VCaP (cell line): ENCODE measurements at regions not wholly inside any gene's neighbourhood (a gene's known extent, or its start where the extent isn't known, plus 50 kb on each side); places are given as distances from the start of the nearest gene placed in this dataset.

Experiments used
- H3K27ac ChIP-seq: fragments of 450-650 bp; 2 replicates; pipeline ENCODE4 v1.5.1; 2017
- CTCF ChIP-seq: fragments of 450-650 bp; conservative IDR thresholded peaks from 2 replicates; pipeline ENCODE4 v1.5.1; 2017; ENCODE audit warnings: mild to moderate bottlenecking, moderate library complexity

GRCh38 chr20:11846131-11846530 is 71.6 kb upstream of the BTBD3 start:
- no peak for TF ChIP-seq CTCF
- H3K27ac ChIP-seq = no peak overlapping the region

GRCh38 chr20:11847827-11848226 is 69.9 kb upstream of the BTBD3 start:
- H3K27ac ChIP-seq = no peak overlapping the region
- no peak for TF ChIP-seq CTCF

DNA sequence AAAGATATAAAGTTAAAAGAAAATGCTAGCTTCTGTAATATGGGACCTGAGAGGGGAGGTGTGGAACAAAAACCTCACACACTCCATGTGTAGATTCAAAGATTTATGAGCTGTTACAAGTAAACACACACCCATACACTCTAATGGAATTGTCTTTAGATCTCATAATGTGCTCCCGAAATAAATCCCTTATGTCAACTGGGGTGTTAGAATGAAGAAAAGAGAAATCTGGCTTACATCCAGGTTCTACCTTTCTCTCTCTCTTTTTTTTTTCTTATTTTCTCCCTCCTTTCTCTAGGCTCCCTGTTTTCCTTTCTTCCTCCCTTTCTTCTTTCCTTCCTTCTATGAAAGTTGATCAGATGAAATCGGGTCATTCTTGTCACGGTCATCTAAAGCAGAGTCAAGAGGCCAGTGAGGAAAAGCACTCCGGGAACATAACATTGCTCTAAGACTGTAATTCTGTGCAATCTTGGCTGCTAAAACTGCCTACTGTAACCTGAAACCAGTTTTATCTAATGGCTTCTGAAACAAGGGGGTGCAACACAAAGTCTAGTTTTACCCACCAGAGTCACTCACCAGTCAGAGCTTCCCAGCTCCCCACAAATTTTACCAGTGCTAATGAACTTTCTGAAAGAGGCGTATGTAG is 68.3 kb upstream of the BTBD3 start:
- no peak for TF ChIP-seq CTCF
- no peak overlapping the region for H3K27ac ChIP-seq

DNA sequence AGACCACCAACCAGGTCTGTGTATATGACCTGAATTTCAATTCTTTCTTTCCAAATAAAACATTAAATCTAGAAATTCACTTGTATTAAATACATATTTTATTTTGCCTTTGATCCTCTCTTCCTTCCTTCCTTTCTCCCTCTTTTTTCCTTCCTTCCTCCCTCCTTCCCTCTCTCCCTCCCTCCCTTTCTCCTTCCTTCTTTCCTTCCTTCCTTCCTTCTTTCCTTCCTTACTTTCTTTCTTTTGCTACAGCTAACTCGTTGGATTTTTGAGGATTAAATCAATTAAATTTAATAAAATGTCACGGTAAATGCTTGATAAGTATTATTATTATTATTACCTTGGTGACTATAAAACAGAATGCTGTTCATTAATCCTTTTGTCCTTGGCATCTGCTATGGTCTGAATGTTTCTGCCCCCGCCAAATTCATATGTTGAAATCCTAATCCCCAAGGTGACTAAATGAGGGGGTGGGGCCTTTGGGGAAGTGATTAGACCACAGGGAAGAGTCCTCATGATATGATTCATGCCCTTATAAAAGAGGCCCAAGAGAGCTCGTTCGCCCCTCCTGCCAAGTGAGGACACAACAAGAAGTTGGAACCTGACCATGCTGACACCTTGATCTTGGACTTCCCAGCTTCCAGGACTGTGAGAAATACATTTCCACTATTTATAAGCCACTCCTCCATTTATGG is 67.6 kb upstream of the BTBD3 start:
- no peak for TF ChIP-seq CTCF
- no peak overlapping the region for H3K27ac ChIP-seq

DNA sequence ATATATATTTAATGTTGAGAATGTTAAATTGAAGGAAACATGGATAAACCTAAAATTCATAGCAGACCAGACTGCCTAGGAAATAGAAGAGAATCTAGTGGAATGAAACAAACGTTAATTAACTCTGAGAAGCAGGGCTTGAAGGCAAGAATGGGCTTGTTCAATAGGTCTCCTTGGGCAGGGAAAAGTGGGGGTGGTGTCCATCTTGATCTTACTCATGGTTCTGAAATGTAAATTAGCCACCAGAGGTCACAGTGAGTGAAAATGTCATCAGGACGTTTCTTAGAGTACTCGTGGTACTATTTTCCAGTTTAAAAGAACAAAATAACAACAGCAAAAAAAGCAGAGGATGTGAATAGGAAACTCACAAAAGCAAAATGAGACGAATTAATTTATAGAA is 66.8 kb upstream of the BTBD3 start:
- TF ChIP-seq CTCF = no peak
- H3K27ac ChIP-seq = no peak overlapping the region

- no peak overlapping the region for H3K27ac ChIP-seq
- no peak for TF ChIP-seq CTCF
These were observed 66.0 kb upstream of the BTBD3 start for GRCh38 chr20:11851646-11852045.

DNA sequence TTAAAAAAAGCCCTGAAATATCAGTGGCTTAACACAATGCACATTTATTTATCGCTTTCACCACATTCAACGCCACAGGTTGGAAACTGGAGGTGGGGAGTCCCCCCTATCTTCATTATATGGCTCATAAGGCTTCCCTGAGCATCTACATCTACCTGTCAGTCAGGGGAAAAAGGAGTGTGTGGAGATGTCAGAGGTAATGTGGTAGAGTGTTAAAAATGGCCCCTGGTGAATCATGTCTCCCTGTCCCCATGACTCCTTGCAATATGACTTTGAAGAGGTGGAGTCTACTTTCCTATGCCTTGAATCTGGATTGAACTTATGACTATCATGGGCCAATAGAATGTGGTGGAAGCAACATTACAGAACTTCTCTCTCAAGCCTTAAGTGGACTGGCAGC is 65.5 kb upstream of the BTBD3 start:
- TF ChIP-seq CTCF = no peak
- H3K27ac ChIP-seq = no peak overlapping the region
